Osteoblast (primary cell): ENCODE measurements at regions not wholly inside any gene's neighbourhood (a gene's known extent, or its start where the extent isn't known, plus 50 kb on each side); places are given as distances from the start of the nearest gene placed in this dataset.
"Not testable (repeated sequence)": the region's sequence is repeated elsewhere in the genome, so short reads cannot be mapped to it uniquely, and the experiment has no call there.

Experiments used
- DNase-seq: peaks from one replicate; pipeline ENCODE4 v3.0.0; 2011; ENCODE audit warnings: low spot score, mixed read lengths; ENCODE audit not compliant: insufficient read length; ENCODE audit errors: missing footprints
- H2AFZ ChIP-seq: 2 replicates; pipeline ENCODE4 v1.6.0; 2011; ENCODE audit warnings: mild to moderate bottlenecking, low read length
- H3K27ac ChIP-seq: 2 replicates; pipeline ENCODE4 v1.5.1; 2011; ENCODE audit warnings: mild to moderate bottlenecking, low read depth, low read length, moderate library complexity
- H3K27me3 ChIP-seq: 2 replicates; pipeline ENCODE4 v1.6.0; 2012; ENCODE audit warnings: mild to moderate bottlenecking, control low read depth, inconsistent platforms, low read length, moderate library complexity; ENCODE audit not compliant: insufficient read depth
- H3K36me3 ChIP-seq: 2 replicates; pipeline ENCODE4 v1.5.1; 2011; ENCODE audit warnings: mild to moderate bottlenecking, low read length, control low read depth, moderate library complexity; ENCODE audit not compliant: insufficient read depth
- H3K4me1 ChIP-seq: 2 replicates; pipeline ENCODE4 v1.5.1; 2011; ENCODE audit warnings: mild to moderate bottlenecking, low read length, control low read depth, moderate library complexity; ENCODE audit not compliant: insufficient read depth
- H3K4me2 ChIP-seq: 2 replicates; pipeline ENCODE4 v1.6.0; 2011; ENCODE audit warnings: mild to moderate bottlenecking, low read length; ENCODE audit not compliant: insufficient read depth
- H3K4me3 ChIP-seq: fragments of 200-600 bp; sonication (generic); 3 replicates; pipeline ENCODE4 v1.5.1; 2012; ENCODE audit warnings: mild to moderate bottlenecking, low read length, inconsistent platforms; ENCODE audit not compliant: insufficient read depth
- H3K79me2 ChIP-seq: 2 replicates; pipeline ENCODE4 v1.6.0; 2012; ENCODE audit warnings: mild to moderate bottlenecking, low read length, control low read depth, inconsistent platforms; ENCODE audit not compliant: insufficient read depth
- H3K9me3 ChIP-seq: 2 replicates; pipeline ENCODE4 v1.5.1; 2011; ENCODE audit warnings: low read depth, low read length, control low read depth
- H4K20me1 ChIP-seq: 2 replicates; pipeline ENCODE4 v1.6.0; 2012; ENCODE audit warnings: mild to moderate bottlenecking, low read length, control low read depth; ENCODE audit not compliant: insufficient read depth
- CTCF ChIP-seq: IDR thresholded peaks from 2 replicates; pipeline ENCODE4 v1.5.1; 2011; ENCODE audit warnings: mild to moderate bottlenecking, low read depth, low read length, moderate library complexity; ENCODE audit errors: extremely low read depth

GRCh38 chr7:98762620-98763019 lies 107.2 kb downstream of the TMEM130 start:
- H3K4me1 ChIP-seq, result peaks cover 11% of the 10 kb centered on the region
- no peak overlapping the region for H2AFZ ChIP-seq
- H3K36me3 ChIP-seq, result no peaks in the 10 kb centered on the region
- H4K20me1 ChIP-seq, result no peaks in the 10 kb centered on the region
- H3K27me3 ChIP-seq, result no peaks in the 10 kb centered on the region
- no peak for TF ChIP-seq CTCF
- H3K9me3 ChIP-seq, result no peaks in the 10 kb centered on the region
- no peak overlapping the region for H3K4me2 ChIP-seq
- no peak for DNase-seq
- no peaks in the 10 kb centered on the region for H3K79me2 ChIP-seq
- no peak overlapping the region for H3K27ac ChIP-seq
- no peak overlapping the region for H3K4me3 ChIP-seq

GRCh38 chr7:98763441-98763840 lies 106.4 kb downstream of the TMEM130 start:
- Histone ChIP-seq H4K20me1 (no peaks in the 10 kb centered on the region), H3K36me3 (no peaks in the 10 kb centered on the region), H3K4me2 (no peak overlapping the region), H3K27ac (no peak overlapping the region), H3K4me1 (peaks cover 11% of the 10 kb centered on the region), H3K4me3 (no peak overlapping the region), H3K9me3 (no peaks in the 10 kb centered on the region), H3K79me2 (no peaks in the 10 kb centered on the region), H2AFZ (no peak overlapping the region), H3K27me3 (no peaks in the 10 kb centered on the region)
- no peak for TF ChIP-seq CTCF
- peak; percentile 26 for DNase-seq

- Histone ChIP-seq H4K20me1 (no peaks in the 10 kb centered on the region), H3K4me1 (peaks cover 9% of the 10 kb centered on the region), H3K27ac (no peak overlapping the region), H3K79me2 (no peaks in the 10 kb centered on the region), H3K36me3 (no peaks in the 10 kb centered on the region), H3K9me3 (no peaks in the 10 kb centered on the region), H2AFZ (no peak overlapping the region), H3K4me3 (no peak overlapping the region), H3K27me3 (peaks cover 6% of the 10 kb centered on the region), H3K4me2 (no peak overlapping the region)
- peak; percentile 44 for DNase-seq
- TF ChIP-seq CTCF, result no peak
Measured at GRCh38 chr7:98764946-98765345, 104.9 kb downstream of the TMEM130 start.

- not testable (repeated sequence) for H2AFZ ChIP-seq, H4K20me1 ChIP-seq, H3K4me3 ChIP-seq, DNase-seq, H3K9me3 ChIP-seq, H3K27ac ChIP-seq, H3K4me1 ChIP-seq, H3K79me2 ChIP-seq, H3K36me3 ChIP-seq, H3K4me2 ChIP-seq
- peaks cover 23% of the 10 kb centered on the region for H3K27me3 ChIP-seq
Measured at GRCh38 chr7:98770085-98770484, 99.7 kb downstream of the TMEM130 start.

GRCh38 chr7:98771519-98771918 lies 98.3 kb downstream of the TMEM130 start:
- Histone ChIP-seq H4K20me1 (no peaks in the 10 kb centered on the region), H3K27ac (no peak overlapping the region), H3K9me3 (no peaks in the 10 kb centered on the region), H3K4me3 (no peak overlapping the region), H3K27me3 (peaks cover 27% of the 10 kb centered on the region), H3K4me1 (peaks cover 8% of the 10 kb centered on the region), H3K79me2 (no peaks in the 10 kb centered on the region), H3K36me3 (no peaks in the 10 kb centered on the region), H3K4me2 (peak overlapping the region; percentile 53), H2AFZ (no peak overlapping the region)
- peak; percentile 91 for DNase-seq
- TF ChIP-seq CTCF, result no peak
